ENCODE measurements at regions not wholly inside any gene's neighbourhood (a gene's known extent, or its start where the extent isn't known, plus 50 kb on each side); places are given as distances from the start of the nearest gene placed in this dataset.

DNA sequence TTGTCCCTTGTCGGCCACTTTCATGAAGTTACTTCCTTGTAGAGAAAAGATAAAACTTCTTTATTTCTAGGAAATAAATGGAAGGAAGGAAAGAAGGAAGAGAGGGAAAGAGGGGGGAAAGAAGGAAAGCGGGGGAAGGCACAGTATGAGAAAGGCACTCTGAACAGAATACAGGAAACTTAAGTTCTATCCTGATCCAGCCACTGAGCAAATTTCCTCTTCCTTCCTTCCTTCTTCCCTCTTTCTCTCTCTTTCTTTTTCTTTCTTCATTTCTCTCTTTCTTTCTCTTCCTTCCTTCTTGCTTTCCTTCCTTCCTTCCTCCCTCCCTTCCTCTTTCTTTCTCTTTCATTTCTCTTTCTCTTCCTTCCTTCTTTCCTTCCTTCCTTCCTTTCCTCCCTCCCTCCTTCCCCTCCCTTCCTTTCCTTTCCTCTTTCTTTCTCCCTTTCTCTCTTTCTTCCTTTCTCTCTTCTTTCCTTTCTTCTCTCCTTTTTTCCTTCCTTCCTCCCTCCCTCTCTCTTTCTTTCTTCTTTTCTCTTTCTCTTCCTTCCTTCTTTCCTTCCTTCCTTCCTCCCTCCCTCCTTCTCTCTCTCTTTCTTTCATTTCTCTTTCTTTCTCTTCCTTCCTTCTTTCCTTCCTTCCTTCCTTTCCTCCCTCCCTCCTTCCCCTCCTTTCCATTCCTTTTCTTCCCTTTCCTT is 240.2 kb upstream of the BRINP1 start:
- CTCF ChIA-PET, result no interaction called here
- no TSS peak for BruUV-seq (replicated peaks)
- Histone ChIP-seq H3K4me3 (ENCODE audit: low read depth in 2 of 2, low read length in 2 of 2) (no peak overlapping the region), H3K27ac (ENCODE audit: low read length) (no peak overlapping the region), H3K36me3 (ENCODE audit: control insufficient read depth, insufficient read depth, low read length) (no peaks in the 10 kb centered on the region), H3K27me3 (ENCODE audit: control insufficient read depth, insufficient read depth, low read length) (no peaks in the 10 kb centered on the region), H3K4me1 (ENCODE audit: control insufficient read depth, insufficient read depth, low read length) (no peaks in the 10 kb centered on the region), H3K9me3 (ENCODE audit: control insufficient read depth, insufficient read depth, low read depth, low read length) (no peaks in the 10 kb centered on the region)
- in situ Hi-C loops (cut with HindIII; ENCODE audit: low pct_unique_long_range_greater_than_20kb, low sequenced_read_pairs), result no loop called here
- DNase-seq (ENCODE audit: low read depth, low spot score) (no peak), ATAC-seq (no peak)
- POLR2A ChIA-PET, result no interaction called here
- intact Hi-C loops (cut with micrococcal nuclease; ENCODE audit: unreplicated experiment), result no loop called here
- TF ChIP-seq POLR2AphosphoS5 (IDR thresholded peaks at IDR 0.05; ENCODE audit: low read depth, low read length) (no peak), TCF7L2 (IDR thresholded peaks at IDR 0.05; ENCODE audit: low read depth, low read length) (no peak), SIN3A (IDR thresholded peaks at IDR 0.05; ENCODE audit: borderline replicate concordance, insufficient read depth, low read depth, low read length) (no peak)
- TF ChIP-seq, protein P1, sequence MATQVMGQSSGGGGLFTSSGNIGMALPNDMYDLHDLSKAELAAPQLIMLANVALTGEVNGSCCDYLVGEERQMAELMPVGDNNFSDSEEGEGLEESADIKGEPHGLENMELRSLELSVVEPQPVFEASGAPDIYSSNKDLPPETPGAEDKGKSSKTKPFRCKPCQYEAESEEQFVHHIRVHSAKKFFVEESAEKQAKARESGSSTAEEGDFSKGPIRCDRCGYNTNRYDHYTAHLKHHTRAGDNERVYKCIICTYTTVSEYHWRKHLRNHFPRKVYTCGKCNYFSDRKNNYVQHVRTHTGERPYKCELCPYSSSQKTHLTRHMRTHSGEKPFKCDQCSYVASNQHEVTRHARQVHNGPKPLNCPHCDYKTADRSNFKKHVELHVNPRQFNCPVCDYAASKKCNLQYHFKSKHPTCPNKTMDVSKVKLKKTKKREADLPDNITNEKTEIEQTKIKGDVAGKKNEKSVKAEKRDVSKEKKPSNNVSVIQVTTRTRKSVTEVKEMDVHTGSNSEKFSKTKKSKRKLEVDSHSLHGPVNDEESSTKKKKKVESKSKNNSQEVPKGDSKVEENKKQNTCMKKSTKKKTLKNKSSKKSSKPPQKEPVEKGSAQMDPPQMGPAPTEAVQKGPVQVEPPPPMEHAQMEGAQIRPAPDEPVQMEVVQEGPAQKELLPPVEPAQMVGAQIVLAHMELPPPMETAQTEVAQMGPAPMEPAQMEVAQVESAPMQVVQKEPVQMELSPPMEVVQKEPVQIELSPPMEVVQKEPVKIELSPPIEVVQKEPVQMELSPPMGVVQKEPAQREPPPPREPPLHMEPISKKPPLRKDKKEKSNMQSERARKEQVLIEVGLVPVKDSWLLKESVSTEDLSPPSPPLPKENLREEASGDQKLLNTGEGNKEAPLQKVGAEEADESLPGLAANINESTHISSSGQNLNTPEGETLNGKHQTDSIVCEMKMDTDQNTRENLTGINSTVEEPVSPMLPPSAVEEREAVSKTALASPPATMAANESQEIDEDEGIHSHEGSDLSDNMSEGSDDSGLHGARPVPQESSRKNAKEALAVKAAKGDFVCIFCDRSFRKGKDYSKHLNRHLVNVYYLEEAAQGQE (IDR thresholded peaks at IDR 0.05; ENCODE audit: insufficient read depth in 1 of 2, low read depth in 2 of 2, low read length in 1 of 2), result no peak
- TF ChIP-seq, protein P2, sequence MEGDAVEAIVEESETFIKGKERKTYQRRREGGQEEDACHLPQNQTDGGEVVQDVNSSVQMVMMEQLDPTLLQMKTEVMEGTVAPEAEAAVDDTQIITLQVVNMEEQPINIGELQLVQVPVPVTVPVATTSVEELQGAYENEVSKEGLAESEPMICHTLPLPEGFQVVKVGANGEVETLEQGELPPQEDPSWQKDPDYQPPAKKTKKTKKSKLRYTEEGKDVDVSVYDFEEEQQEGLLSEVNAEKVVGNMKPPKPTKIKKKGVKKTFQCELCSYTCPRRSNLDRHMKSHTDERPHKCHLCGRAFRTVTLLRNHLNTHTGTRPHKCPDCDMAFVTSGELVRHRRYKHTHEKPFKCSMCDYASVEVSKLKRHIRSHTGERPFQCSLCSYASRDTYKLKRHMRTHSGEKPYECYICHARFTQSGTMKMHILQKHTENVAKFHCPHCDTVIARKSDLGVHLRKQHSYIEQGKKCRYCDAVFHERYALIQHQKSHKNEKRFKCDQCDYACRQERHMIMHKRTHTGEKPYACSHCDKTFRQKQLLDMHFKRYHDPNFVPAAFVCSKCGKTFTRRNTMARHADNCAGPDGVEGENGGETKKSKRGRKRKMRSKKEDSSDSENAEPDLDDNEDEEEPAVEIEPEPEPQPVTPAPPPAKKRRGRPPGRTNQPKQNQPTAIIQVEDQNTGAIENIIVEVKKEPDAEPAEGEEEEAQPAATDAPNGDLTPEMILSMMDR (IDR thresholded peaks at IDR 0.05), result no peak

DNA sequence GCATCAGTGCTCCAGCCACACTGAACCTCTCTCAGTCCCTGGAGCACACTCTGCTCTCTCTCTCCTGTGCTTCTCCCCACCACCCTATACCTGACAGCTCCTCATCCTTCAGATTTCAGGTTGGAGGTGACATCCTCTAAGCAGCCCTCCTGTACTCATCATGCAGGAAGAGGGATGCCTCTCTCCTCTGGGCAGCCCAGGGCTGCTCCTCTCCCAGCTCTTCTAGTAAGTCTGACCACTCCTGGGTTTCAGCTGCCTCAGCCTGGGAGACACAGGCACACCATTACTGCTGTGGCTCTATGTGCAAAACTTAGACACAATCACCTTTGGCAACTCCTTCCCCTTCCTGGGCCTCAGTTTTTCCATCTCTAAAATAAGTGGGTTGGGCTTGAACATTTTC is 232.4 kb upstream of the BRINP1 start:
- DNase-seq (ENCODE audit: low read depth, low spot score), result no peak

More for the DNA sequence above, 232.4 kb upstream of the BRINP1 start:
- Histone ChIP-seq H3K36me3 (ENCODE audit: control insufficient read depth, insufficient read depth, low read length) (no peaks in the 10 kb centered on the region), H3K4me3 (ENCODE audit: low read depth in 2 of 2, low read length in 2 of 2) (no peak overlapping the region), H3K4me1 (ENCODE audit: control insufficient read depth, insufficient read depth, low read length) (no peaks in the 10 kb centered on the region), H3K27ac (ENCODE audit: low read length) (no peak overlapping the region), H3K27me3 (ENCODE audit: control insufficient read depth, insufficient read depth, low read length) (no peaks in the 10 kb centered on the region), H3K9me3 (ENCODE audit: control insufficient read depth, insufficient read depth, low read depth, low read length) (no peaks in the 10 kb centered on the region)
- POLR2A ChIA-PET, result no interaction called here
- intact Hi-C loops (cut with micrococcal nuclease; ENCODE audit: unreplicated experiment) (no loop called here), in situ Hi-C loops (cut with HindIII; ENCODE audit: low pct_unique_long_range_greater_than_20kb, low sequenced_read_pairs) (no loop called here)
- no peak for ATAC-seq
- no TSS peak for BruUV-seq (replicated peaks)
- CTCF ChIA-PET, result no interaction called here
- TF ChIP-seq, protein P2 (IDR thresholded peaks at IDR 0.05), result no peak
- TF ChIP-seq TCF7L2 (IDR thresholded peaks at IDR 0.05; ENCODE audit: low read depth, low read length) (no peak), SIN3A (IDR thresholded peaks at IDR 0.05; ENCODE audit: borderline replicate concordance, insufficient read depth, low read depth, low read length) (no peak), POLR2AphosphoS5 (IDR thresholded peaks at IDR 0.05; ENCODE audit: low read depth, low read length) (no peak)
- TF ChIP-seq, protein P1 (IDR thresholded peaks at IDR 0.05; ENCODE audit: insufficient read depth in 1 of 2, low read depth in 2 of 2, low read length in 1 of 2), result no peak
